Activated CD4-positive, alpha-beta T cell treated with anti-CD3 and anti-CD28 coated beads for 4 hours (primary cell): ENCODE measurements at regions not wholly inside any gene's neighbourhood (a gene's known extent, or its start where the extent isn't known, plus 50 kb on each side); places are given as distances from the start of the nearest gene placed in this dataset.

Experiments used
- DNase-seq, 2 donors: peaks; one replicate each; pipeline ENCODE4 v3.0.0-alpha.2; 2020

DNA sequence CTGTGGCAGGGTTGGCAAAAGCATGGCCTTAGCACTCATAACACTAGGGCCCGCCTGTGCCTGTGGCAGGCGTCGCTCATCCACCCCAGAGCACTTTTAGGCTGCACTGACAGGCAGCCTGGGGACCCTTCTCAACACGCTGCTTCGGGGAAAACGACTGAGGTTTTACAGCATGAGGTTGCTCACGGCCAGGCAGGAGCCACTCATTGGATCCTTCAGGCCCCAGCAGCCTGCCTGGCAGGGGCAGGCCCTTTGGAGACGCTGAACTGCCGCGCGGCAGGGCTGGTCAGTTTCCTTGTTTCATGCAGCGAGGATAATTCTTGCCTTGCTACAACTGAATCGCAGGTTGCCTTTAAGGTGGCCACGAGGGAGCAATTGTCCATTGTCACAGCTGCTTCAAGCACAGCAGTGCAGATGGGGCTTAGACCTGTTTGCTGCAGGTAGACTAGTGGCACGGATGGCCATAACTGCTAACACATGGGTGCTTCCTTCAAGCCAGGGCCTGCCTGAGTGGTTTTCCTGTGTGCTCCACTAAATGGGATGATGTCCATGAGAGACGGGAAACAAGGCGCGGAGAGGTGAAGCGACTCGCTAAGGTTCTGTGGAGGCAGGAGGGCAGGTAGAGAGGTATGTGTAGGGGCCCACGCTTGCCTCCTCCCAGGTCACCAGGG lies 49.9 kb upstream of the HS6ST1 start:
- no peak for DNase-seq

DNA sequence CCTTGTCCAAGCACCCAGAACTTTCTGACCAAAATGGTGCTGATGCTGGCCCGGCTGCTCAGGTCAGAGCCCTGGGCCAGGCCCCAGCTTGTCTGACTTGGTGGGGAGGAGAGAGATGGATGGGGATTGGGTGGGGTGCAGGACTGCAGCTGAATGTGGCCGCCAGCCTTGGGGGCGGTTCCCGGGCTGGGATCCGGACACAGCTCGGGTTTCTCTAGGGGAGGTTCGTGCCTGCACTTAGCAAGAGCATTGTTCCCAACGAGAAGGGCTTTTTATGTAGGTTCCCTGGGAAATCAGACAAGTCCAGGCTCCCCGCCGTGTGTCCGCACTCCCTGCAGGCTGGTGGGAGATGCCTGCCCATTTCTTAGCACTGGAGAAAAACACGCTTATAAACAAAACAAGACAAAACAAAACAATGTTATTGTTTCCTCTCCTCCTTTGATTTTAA lies 50.5 kb upstream of the HS6ST1 start:
- DNase-seq: no peak

DNA sequence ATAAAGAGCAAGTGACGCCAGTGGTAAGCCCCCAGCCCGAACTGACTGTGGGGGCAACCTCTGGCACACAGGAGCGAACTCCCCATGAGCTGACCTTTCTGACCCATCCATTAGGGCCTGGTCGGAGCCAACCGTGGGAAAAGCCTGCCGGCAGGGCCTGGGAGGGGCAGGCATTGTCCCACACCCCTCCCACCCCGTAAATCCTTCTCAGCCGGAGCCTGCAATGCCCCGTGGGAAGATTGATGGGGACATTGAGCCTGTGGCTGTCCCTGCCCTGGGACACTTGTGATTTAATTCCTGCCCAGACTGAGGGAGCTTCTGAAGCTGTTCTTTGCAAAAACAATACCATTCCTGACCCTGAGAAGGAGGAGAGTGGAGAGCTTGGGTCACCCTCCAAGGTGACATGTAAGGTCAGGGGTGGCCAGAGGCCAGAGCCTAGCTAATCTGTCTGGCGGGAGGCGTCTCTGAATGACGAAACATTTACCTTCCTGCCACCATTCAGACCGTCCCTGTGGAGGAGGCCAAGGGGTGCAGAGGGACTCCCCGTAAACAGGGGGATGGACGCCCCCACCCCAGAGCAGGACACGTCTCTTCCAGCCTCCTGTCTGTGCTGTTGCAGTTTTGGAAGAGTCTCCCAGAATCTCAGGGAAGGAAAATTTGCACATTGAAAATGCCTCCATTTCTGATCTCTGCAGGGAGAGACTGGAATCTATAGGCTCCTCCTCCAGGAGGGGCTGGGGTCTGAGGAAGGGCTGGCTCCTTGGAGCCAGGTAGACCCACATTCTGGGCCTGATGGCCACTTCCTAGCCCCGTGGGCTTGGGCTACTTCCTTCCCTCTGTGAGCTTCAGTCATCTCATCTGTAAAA lies 51.2 kb upstream of the HS6ST1 start:
- no peak for DNase-seq

DNA sequence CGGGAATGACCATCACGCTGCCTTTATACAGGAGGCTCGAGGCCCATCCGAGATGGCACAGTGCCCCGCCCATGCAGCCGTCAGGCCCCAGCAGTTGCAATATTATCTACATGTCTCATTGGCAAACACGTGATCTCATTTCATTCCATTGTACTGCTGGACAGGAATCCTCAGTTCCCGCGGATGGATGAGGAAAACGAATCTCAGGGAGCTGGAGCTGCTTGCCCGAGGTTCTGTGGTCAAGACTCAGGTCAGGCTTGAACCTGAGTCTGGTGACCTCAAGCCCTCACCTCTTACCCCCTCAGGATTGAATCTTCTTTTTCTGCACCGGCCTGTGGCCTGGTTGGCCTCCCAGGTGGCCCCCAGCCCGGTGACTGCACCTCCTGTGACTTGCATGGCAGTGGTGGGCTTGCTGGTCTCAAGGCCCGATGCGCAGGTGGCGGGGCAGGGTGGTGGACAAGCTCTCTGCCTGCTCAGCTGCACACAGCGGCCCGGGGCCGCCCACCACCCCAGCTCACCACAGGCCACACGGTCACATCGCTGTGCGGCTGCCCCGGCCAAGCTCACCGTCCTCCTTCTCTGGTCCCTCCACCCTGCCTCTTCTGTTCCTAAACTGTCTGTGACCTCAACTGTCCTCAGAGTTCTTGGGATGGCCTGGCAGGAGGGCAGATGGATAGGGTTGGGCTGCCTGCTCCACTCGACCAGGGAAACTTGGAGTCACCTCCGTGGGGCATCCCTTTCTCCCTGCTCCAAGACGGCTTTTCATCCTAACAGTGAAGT lies 52.0 kb upstream of the HS6ST1 start:
- no peak for DNase-seq

DNA sequence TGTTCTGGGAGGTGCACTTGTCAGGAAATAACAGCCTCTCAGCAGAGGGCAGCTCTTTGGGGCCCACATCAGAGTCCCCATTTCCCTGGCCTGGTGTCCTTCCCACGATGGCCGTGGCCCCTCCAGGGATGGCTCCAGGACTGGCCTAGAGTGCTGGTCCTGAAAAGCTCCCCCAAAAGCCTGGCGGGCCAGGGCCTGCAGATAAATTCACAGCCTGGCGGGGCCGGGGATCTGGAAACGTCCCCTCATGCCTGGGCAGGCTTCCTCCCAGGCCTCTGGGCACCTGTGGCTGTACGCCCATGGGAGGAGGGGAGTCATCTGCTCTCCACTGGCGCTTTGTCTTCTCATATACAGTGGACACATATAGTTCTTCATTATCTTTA lies 52.6 kb upstream of the HS6ST1 start:
- DNase-seq: no peak

DNA sequence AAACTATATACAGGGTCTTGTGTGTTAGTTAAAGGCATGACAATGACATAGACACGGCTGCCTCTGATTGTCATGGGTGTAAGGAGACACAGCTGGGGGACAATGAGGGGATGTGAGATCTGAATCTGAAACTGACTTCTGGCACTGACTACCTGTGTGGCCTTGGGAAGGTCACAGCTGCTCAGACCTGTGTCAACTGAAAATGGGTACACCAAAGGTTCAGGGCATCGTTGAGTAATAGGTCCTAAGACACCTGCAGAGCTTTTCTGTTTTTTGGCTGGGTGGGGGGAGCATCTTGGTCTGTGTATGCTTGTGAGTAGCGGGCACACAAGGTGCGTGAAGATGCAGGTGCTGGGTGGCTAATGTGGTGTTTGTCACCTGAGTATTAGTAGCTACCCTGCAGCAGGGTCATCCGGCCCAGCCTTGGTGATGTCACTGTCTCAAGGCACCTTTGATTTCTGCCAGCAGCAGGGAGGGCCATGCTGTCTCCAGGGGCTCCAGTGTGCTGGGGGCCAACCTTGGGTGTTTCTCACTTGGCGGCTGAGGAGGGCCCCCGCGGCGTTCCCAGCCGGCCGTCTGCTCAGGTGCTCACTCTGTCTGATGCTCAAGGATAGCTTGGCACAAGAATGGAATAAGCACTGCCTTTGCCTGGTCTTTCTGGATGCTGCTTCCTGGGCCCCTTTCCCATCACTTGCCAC lies 53.1 kb upstream of the HS6ST1 start:
- no peak for DNase-seq

DNA sequence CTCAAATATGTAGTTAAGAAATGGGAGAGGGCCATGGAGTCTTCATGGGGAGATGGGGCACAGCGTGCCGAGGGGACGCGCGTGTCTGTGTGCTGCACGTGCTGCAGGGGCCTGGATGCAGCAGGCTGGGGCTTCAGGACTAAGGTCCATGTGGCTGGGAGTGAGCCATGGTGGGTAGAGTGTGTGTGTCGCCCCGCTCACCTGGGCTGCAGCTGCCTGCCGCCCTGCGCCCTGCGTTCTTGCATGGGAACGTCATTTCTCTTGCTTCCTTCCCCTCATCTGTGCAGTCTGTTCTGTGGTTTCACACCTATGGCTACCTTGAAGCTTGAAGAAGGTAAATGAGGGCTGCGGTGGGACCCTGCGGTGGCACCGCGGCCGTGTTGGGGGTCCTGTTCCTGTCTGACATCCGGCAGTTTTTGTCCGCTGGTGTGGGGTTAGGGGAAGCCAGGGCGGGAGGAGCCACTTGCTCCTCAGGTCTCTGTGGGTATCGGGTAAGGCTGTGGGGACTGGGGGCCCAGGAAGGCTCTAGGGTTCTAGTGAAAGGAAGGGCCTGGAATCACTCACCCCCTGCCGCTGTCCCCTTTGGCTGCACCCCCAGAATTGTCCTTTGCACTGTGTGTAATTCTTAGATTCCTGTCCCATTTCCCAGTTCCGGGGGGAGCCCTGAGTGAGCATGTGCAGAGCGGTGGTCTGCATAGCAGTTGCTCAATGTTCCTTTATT lies 54.1 kb upstream of the HS6ST1 start:
- DNase-seq: no peak

DNA sequence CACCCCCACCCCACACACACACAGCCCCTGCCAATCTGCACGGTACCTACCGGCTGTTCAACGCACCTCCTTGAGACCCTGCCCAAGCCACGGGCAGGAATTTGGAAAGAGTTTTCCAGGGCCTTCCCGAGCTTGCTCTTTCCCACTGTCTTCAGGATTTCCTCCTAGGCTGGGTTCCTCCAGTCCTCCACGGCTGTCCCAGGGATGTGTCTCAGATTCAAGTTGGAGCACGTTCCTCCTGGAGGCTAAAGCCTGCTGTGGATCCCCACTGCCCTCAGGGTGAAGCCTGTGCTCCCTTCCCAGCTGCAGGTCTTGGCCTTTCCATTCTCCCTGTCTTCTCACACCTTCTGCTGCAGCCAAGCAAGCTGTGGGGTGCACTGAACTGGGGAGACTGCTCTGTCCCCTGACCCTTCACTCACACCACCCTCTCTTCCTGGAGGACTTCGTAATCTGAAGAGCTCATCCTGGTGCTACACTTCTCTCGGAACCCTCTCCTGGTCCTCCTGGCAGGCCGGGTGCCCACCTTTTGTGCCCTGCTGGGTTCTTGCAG lies 54.9 kb upstream of the HS6ST1 start:
- no peak for DNase-seq

DNA sequence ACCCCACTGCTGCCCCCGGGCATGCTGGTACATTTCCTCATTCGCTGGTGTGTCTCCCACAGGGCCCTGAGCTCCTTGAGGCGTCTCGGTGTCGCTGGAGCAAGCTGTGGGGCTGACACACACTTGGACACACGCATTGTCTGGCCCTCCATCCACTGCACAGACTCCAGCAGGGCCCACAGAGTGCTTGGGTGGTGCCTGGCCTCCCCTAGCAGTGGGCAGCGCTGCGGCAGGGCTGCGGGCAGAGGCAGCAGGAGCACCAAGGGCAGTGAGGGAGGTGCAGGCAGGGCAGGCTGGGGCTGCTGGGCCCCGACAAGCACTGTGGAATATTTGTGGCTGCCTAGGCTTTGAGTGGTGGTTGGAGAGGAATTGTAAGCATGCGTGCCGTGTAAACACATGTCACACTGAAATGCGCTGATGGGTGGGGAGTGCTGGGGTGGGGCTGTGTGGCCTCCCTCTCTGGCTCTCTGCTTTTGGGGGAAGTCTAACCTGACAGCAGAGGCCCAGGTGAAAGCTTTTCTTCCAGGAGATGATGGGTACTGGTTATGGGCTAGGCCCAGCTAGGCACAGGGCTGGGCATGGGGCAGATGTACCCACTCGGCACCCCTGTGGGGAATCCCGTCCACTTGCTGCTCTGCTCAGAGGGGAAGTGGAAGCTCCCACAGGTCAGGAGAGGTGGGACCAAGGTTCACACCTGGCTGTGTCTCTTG lies 55.5 kb upstream of the HS6ST1 start:
- no peak for DNase-seq

DNA sequence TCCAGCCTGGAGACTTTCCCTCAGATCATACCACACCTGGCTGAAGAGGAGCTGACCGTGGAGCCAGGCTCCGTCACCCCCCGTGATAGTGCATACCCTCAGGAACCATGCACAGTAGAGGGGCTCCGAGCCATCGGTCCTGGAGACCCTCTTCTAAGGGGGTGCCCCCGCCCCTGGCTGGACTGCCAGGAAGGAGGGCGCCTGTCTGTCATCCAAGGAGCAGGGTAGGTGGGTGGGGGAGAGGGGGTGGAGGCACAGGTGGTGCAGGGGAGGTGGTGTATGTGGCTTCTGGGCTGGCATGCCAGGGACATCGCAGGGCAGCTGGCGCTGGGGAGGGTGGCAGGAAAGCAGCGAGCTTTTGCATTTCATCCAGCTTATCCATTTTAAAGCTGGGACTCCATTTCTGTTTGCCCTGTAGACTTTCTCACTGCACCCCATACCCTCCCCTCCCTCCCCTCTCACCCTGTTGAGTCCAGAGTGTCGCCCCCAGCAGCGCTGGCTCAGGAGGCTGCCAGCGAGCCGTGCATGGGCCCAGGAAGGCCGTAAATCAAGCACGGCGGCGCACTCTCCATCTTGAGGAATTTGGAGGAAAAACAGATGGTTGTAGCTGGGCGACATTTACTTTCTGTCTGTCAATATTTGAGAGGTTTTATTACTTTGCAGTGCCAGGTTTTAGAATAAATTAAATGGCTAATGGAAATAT lies 56.2 kb upstream of the HS6ST1 start:
- DNase-seq: no peak

DNA sequence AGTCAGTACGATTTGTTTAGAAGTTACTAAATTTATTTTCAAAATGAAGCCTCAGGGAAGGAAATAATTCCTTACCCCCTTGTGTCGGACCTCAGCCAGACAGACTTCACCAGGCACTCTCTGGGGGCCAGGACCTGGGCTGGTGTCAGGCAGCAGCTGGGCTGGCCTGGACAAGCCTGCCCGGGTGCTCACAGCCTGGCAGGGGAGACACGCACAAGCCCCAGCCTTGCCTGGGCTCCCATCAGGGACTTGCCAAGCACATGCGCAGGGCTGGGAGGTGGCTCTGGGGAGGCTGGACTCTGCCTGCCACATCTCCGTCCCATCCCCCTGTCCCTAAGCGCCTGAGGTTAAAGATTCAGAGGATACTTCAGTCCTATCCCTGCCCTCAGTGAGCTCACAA lies 56.8 kb upstream of the HS6ST1 start:
- DNase-seq: no peak

DNA sequence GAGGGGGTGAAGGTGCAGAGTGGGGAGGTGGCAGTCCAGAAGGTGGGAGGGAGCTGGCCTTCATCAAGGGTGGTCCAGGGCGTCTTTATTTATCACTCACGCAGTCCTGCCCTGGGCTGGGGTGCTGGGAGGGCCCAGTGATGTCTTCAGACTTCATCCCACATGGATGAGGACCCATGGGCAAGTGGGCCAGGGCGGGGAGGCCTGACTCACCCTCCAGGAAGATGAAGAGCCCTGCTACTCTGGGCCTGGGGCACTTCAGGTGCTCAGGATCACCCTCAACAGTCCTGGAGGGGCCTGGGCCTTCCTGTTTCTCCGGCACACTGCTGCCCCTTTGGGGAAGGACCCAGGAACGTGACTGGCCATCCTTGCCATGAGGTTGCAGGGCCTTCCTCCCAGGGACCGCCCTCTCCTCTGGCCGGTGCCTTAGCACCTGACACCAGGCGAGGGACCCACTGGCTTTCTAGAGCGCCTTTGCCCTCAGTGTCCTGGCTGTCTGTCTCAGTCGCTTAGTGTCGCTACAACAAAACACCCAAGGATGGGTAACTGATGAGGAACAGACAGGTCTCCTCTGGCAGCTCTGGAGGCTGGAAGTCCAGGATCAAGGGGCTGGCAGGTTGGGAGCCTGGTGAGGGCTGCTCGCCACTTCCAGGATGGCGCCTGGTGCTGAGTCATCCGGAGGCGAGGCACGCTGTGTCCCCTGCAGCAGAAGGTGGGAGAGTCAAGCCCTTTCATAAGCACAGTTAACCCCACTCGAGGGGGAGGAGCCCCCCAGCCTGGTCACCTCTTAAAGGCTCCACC lies 57.8 kb upstream of the HS6ST1 start:
- DNase-seq: no peak

DNA sequence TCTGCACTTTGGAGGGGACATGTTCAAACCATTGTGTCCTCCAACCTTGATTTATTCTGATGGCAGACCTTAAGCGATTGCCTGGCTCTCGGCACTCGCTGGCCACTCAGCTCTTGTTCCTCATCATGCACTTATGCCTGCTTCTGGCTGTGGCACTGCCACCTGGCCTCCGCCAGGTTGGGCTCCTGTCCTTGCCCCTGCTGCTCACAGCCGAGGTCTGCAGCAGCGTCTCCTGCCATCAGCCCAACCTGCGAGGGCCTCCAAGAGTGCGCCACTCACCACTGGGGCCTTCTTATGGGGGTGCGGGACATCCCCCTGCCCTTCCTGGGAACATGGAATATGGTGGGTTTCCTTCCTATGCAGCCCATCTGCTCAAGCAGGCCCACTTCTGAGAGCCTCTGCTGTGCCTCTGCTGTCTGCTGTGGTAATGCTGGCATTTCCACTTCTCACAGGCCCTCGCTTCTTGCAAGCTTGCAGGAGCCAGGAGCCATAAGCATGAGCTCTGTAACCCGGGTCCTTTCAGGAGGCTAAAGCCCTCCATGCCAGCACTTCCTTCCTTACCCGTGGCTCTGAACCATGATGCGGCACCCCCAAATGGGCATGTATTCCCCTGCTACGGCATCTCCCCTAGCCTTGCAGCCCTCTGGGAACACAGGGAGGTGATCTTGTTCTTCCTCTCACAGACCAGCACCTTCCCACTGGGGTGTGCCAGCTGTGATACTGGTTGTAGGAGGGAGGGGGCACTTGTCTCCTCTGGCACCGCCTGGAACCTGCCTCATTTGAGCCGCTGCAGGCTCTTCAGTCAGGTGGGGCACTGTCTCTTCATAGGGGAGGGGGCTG lies 58.6 kb upstream of the HS6ST1 start:
- DNase-seq: no peak

DNA sequence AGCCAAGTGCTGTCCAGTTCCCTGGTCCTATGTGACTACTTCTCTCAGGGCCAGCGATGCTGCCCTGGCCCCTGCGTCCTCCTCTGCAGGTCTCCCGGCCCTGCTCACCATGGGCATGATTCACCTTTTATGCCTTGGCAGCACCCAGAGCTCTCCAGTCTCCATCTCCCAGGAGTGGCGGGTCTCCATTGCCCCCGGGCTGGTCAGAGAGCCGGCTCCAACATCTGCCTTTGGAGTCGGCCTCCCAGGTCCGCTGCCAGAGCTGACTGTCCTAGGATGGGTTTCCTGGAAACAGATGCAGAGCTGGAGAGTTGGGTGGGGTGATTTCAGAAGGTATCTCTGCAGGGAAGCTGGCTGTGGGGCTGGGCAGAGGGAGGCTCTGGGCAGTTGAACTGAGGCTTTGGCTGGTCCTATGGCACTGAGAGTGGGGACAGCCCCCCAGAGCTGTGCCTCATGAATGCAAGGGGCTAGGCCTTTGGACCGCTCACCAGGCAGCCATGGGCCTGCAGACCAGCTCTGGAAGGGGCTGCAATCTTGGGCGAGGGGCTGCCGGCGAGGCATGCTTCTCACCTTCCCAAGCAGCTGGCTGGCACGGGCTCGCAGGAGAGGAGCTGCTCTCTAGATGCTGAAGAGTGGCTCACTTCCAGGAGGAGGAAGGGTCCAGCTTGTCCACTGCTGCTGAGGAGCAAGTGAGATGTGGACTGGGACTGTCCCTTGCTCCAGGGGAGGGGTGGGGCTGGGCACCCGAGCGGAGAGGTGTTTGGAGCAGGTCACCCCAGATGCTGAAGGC lies 59.8 kb upstream of the HS6ST1 start:
- no peak for DNase-seq

DNA sequence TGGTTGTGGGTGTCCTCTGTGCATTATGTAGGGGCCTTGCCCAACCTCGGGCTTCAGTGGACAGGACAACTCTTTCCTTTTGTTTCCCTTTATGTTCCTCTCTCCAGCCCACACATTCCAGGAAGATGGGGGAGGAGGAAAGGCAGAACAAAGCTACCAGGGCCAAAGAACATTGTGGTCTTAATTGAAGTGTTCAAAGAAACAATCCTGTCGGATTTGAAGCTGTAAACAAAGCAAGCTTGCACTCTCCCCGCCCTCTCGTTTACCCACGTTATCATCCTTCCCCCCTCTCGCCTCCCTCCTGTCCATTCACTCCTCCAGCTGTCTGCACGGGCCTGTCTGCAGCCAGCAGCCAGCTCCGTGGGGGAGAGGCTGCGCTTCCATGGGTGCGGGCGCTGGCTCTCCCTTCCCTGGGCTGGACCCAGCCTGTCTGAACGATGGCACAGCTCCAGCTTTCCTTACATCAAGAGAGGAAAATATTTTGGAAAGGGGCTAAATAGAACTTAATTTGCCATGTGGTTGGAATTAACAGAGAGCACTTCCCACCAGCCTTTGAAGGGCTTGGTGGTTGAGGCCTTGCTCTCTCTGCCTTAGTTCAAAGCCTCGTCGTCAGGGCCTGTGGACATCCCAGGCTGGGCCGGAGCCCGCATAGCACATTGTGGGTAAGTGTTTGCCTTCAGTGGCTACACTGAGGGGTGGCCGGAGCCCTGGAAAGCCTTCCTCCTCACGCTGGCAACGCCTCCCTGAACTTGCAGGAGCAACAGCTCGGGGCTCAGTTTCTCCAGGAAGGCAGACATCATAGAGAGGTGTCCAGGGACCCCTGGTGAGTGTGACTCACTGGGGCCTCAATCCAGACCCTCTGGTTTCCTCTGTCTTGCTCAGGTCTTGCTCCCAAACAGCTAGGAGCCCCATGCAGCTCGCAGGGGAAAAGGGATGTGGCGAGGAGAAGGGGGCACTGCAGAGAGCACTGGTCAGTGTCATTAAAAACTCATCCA lies 60.6 kb upstream of the HS6ST1 start:
- no peak for DNase-seq

DNA sequence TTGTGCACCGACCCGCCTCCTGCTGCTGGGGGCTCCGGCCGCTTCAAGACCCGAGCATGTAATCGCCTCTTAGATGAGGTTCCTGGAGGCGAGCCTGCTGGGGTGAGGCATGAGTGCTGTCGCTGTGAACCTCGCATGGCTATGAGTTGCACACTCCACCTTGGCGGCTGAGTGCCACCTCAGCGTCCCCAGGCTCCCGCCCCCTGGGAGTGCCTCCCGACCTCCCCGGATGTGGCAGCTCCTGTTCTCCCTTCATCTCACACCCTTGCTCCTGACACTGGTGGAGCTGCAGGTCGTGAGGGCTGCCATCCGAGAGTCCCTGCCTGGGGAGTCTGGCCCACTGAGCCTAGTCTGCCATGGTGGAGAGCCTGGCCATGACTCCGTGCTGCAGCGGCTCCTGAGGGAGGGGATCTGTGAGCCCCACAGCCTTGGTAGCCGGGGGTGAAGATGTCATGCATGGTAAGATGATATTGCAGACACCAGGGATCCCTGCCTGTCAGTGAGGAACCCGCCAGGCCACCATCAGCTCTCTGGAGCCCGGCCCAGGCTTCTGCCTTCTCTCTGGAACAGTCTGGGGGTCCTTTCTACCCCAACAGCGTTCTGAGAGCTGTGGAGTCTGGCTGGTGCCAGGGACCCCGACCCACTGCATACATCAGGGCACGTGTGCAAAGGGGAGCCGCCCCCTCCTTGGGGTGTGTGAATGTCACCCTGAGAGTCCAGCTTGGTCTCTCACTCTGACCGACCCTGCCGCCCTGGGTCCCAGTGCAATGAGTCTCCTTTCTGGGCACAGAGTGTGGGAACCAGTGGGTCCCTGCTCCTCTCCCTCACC lies 61.6 kb upstream of the HS6ST1 start:
- no peak for DNase-seq
